Mucosa of rectum (tissue), 2 donors: ENCODE measurements at regions not wholly inside any gene's neighbourhood (a gene's known extent, or its start where the extent isn't known, plus 50 kb on each side); places are given as distances from the start of the nearest gene placed in this dataset.

ENCODE experiments used
- H3K27ac ChIP-seq, 2 donors: one replicate each; pipeline ENCODE4 v1.7.0; 2013; ENCODE audit warnings: inconsistent platforms in 2 of 2, low read depth in 2 of 2, low read length in 2 of 2
- H3K27me3 ChIP-seq, 2 donors: one replicate each; pipeline ENCODE4 v1.7.0; 2013; ENCODE audit warnings: low read length in 2 of 2; ENCODE audit not compliant: control insufficient read depth in 2 of 2, insufficient read depth in 2 of 2
- H3K36me3 ChIP-seq, 2 donors: one replicate each; pipeline ENCODE4 v1.7.0; 2013; ENCODE audit warnings: low read length in 2 of 2; ENCODE audit not compliant: control insufficient read depth in 2 of 2, insufficient read depth in 2 of 2
- H3K4me1 ChIP-seq, 2 donors: one replicate each; pipeline ENCODE4 v1.7.0; 2013; ENCODE audit warnings: low read length in 2 of 2, mild to moderate bottlenecking in 1 of 2; ENCODE audit not compliant: control insufficient read depth in 2 of 2, insufficient read depth in 2 of 2
- H3K4me3 ChIP-seq, 2 donors: one replicate each; pipeline ENCODE4 v1.7.0; 2013; ENCODE audit warnings: low read length in 2 of 2
- H3K9ac ChIP-seq, 2 donors: one replicate each; pipeline ENCODE4 v1.7.0; 2013; ENCODE audit warnings: low read length in 2 of 2, low read depth in 1 of 2, mild to moderate bottlenecking in 1 of 2
- H3K9me3 ChIP-seq, 2 donors: one replicate each; pipeline ENCODE4 v1.7.0; 2013; ENCODE audit warnings: low read length in 2 of 2; ENCODE audit not compliant: control insufficient read depth in 2 of 2
- donor health status: healthy.
- donor health status: Normal muscosa, but diverticular disease.

DNA sequence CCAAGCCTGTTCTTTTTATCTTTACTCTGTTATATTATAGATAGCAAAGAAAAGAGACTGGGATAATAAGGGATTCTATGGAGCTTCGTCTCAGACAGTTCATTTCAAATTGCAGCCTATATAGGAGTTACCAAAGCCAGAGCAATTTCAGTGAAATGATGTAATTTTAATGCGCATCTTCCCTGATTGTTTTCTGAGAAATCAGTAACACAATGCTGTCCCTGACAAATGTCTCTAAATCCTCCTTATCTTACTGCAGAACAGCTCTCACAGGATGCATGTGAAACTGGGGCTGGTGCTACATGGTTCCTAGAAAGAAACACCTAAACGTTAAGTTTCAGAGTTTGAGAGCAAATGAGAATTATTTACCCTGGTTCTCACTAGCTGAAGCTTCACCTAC, 467.9 kb upstream of the ANO3 start:
- H3K9ac ChIP-seq, result no peak overlapping the region
- H3K27me3 ChIP-seq, result no peaks in the 10 kb centered on the region
- no peaks in the 10 kb centered on the region for H3K36me3 ChIP-seq
- peaks cover 5 to 12% of the 10 kb centered on the region in 2 donors for H3K4me1 ChIP-seq
- no peak overlapping the region for H3K27ac ChIP-seq
- H3K4me3 ChIP-seq, result no peak overlapping the region
- no peaks in the 10 kb centered on the region for H3K9me3 ChIP-seq

DNA sequence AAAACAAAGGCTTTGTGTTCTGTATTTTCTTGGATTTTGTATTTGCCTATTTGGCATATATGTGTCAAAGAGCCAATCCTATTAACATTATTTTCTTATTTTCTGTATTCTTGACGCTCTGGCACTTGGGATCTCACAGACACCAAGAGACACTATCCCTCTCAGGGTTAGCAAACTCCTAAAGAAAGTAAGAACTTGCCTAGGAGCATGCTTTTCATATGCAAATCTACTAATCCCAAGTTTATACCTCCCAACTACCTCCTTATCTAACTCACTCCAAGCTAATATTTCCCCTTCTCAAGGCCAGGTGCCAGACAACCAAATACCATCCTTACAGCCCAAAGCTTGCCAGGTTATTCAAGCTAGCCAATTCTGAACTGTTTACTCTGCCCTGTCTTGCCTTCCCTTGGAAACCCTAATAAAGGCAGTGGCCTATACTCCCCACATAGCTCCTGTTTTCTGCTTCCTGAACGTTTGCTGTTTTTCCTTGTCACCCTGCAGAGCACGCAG, 455.4 kb upstream of the ANO3 start:
- H3K36me3 ChIP-seq, result no peaks in the 10 kb centered on the region
- H3K9me3 ChIP-seq, result no peaks in the 10 kb centered on the region
- H3K4me1 ChIP-seq, result no peaks in the 10 kb centered on the region
- H3K27me3 ChIP-seq, result no peaks in the 10 kb centered on the region
- no peak overlapping the region for H3K27ac ChIP-seq
- H3K4me3 ChIP-seq, result no peak overlapping the region
- H3K9ac ChIP-seq, result no peak overlapping the region

DNA sequence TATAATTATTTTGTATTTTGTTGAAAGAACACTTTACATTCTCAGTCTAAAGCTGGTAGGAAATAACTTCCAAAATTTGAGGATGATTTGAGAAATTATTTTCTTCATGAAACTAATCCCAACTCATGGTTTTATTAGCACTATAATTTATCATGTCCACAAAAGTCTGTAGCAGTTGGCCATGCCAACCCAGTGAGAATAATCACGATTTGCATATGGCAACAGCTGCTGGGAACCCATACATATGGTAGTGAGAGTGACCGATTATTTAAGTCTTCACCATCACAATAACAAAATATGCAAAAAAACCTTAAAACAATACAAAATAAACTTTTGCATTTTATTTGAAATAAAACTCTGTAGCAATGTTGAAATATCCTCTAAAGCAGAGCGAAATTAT, 445.9 kb upstream of the ANO3 start:
- H3K27me3 ChIP-seq, result no peaks in the 10 kb centered on the region
- no peak overlapping the region for H3K27ac ChIP-seq
- no peak overlapping the region for H3K4me3 ChIP-seq
- H3K9ac ChIP-seq, result no peak overlapping the region
- no peaks in the 10 kb centered on the region for H3K9me3 ChIP-seq
- H3K36me3 ChIP-seq, result no peaks in the 10 kb centered on the region
- no peaks in the 10 kb centered on the region for H3K4me1 ChIP-seq

DNA sequence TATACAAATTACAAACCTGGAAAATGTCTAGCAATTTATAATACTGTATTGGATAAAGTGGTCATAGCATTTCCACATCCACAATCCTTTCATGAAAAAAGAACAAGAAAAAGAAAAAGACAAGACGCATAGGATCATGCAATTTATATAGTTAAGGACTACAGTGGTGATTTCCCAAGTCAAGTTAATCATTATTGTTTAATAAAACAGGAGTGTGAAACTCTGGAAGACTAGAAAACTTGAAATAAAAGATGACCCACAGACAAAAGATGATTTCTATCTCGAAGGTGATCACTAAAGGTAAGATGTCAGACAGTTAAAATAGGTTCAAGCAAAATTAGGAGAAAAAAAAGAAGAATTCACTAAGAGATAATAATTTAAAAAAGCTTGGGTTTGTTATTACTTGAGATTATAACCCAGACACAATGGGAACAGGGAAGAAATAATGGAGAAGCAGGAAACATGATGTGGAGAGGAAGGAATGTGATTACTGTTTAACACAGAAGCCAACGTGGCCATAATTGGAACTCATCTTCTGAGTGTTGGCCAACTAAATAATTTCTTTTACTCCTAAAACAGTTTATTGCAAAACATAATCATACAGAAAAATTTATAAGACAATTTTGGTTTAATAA, 441.2 kb upstream of the ANO3 start:
- H3K27me3 ChIP-seq, result no peaks in the 10 kb centered on the region
- no peak overlapping the region for H3K27ac ChIP-seq
- no peaks in the 10 kb centered on the region for H3K9me3 ChIP-seq
- H3K4me3 ChIP-seq, result no peak overlapping the region
- H3K9ac ChIP-seq, result no peak overlapping the region
- no peaks in the 10 kb centered on the region for H3K36me3 ChIP-seq
- no peaks in the 10 kb centered on the region for H3K4me1 ChIP-seq

DNA sequence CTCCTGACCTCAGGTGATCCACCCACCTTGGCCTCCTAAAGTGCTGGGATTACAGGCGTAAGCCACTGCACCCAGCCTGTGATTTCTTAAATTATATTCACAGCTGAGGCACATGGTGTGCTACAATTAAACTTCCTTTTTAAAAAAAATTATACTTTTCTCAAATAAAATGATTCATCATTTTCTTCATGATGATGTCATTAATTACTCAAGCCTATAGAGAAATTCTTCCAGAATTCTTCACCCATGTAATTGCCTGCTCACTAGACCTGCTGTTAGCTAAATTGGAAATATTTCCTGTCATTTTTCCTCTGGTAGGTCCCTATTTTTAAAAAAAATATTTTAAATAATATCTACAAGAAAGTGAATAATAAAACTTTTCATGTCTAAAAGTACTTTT, 440.0 kb upstream of the ANO3 start:
- no peaks in the 10 kb centered on the region for H3K36me3 ChIP-seq
- no peaks in the 10 kb centered on the region for H3K9me3 ChIP-seq
- H3K4me3 ChIP-seq, result no peak overlapping the region
- H3K27ac ChIP-seq, result no peak overlapping the region
- no peaks in the 10 kb centered on the region for H3K4me1 ChIP-seq
- H3K27me3 ChIP-seq, result no peaks in the 10 kb centered on the region
- H3K9ac ChIP-seq, result no peak overlapping the region

DNA sequence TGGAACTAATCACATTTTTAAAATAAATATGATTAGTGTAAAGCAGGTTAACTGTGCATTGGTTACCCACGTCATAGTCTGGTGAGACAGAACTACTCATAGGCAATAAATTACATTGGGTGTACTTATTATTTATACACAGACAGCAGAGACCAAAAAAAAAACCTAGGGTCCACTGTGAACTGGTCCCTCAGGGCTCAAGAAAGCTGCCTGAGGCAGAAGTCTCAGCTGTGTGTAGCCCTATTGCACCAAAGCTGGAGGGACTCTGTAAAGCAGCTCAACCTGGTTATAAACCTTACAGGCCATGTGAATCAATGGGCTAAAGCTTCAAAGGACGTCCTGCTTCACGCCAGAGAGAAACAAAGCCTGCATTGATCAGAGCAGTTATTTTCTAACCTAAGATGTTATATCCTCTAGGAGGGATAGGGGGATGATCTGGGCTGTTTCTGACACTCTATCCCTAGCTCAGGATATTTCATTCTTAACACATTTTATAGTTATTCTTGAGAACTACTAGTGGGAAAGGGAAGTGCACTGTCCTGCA, 432.2 kb upstream of the ANO3 start:
- Histone ChIP-seq H3K9me3 (no peaks in the 10 kb centered on the region), H3K27me3 (no peaks in the 10 kb centered on the region), H3K36me3 (no peaks in the 10 kb centered on the region), H3K9ac (no peak overlapping the region), H3K4me3 (no peak overlapping the region), H3K27ac (no peak overlapping the region), H3K4me1 (no peaks in the 10 kb centered on the region)

DNA sequence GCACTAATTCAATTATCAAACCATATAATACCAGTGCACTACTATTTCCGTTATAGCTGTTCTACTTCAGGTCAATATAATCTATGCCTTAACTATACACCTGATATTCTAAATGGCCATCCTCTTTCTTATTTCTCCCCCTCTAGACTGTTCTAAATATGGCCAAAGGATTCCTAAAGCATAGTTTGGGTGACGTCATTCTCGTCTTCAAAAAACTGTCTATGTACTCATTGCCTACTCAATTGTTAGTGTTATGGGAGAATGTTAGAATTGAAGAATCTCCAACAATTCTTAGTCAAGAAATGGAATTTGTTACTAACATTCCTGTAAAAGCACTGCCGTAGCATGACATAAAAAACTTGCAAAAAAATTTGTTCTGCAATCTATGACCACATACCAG, 431.1 kb upstream of the ANO3 start:
- no peak overlapping the region for H3K4me3 ChIP-seq
- no peaks in the 10 kb centered on the region for H3K27me3 ChIP-seq
- H3K9ac ChIP-seq, result no peak overlapping the region
- no peak overlapping the region for H3K27ac ChIP-seq
- no peaks in the 10 kb centered on the region for H3K9me3 ChIP-seq
- no peaks in the 10 kb centered on the region for H3K4me1 ChIP-seq
- no peaks in the 10 kb centered on the region for H3K36me3 ChIP-seq

DNA sequence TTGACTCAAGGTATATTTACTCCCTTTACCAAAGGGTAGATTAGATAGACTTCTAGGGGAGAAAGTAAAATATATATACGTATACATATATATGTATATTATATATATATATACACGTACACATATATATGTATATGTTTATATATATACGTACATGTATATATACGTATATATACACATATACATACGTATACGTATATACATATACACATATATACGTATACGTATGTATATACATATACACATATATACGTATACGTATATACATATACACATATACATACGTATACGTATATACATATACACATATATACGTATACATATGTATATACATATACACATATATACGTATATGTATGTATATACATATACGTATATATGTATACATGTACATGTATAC, 430.5 kb upstream of the ANO3 start:
- Histone ChIP-seq H3K27me3 (no peaks in the 10 kb centered on the region), H3K9me3 (no peaks in the 10 kb centered on the region), H3K36me3 (no peaks in the 10 kb centered on the region), H3K4me3 (no peak overlapping the region), H3K9ac (no peak overlapping the region), H3K27ac (no peak overlapping the region), H3K4me1 (no peaks in the 10 kb centered on the region)

DNA sequence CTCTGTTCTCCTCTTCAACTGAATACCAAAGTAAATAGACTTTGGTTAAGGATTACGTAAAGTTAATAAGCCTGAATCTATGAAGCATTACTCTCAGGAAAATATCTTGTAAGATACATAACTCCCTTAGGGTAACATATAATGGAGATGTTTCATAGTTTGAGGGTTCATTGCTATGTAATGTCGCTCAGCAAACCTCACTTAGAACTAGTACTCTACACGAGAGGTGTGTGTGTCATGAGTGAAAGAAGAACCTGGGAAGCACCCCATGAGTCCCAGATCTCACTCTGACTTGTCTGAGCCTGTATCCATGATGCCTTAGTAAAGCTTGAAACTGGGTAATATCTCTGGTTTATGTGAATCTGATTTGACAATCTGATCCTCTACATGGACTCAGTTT, 429.5 kb upstream of the ANO3 start:
- Histone ChIP-seq H3K9me3 (no peaks in the 10 kb centered on the region), H3K4me1 (no peaks in the 10 kb centered on the region), H3K4me3 (no peak overlapping the region), H3K27me3 (no peaks in the 10 kb centered on the region), H3K36me3 (no peaks in the 10 kb centered on the region), H3K9ac (no peak overlapping the region), H3K27ac (no peak overlapping the region)

DNA sequence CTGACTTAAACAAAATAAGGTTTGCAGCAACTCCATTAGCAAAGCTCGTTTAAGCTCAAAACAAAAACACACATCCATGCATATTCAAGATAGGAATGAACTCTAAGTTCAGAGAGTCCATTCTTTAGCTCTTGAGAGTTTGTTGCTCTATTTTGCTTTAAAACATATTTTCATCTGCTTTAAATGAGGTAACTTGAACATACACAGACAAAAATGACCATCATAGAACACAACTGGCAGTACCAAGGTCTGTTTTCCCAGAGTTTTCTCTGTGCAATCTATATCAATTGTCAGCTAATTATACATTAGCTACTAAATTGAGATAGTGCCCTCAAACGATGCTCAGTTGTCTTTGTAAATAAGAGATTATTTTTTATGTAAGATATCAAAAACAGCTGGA, 423.2 kb upstream of the ANO3 start:
- no peak overlapping the region for H3K27ac ChIP-seq
- H3K9me3 ChIP-seq, result no peaks in the 10 kb centered on the region
- no peaks in the 10 kb centered on the region for H3K27me3 ChIP-seq
- H3K4me3 ChIP-seq, result no peak overlapping the region
- H3K9ac ChIP-seq, result no peak overlapping the region
- peaks cover 0 to 4% of the 10 kb centered on the region in 2 donors for H3K4me1 ChIP-seq
- H3K36me3 ChIP-seq, result no peaks in the 10 kb centered on the region
